IPS-18a (cell line): ENCODE measurements at regions not wholly inside any gene's neighbourhood (a gene's known extent, or its start where the extent isn't known, plus 50 kb on each side); places are given as distances from the start of the nearest gene placed in this dataset.

Experiments
- H3K27ac ChIP-seq: one replicate; pipeline ENCODE4 v1.5.1; 2013; ENCODE audit warnings: low read length
- H3K27me3 ChIP-seq: one replicate; pipeline ENCODE4 v1.6.1; 2013; ENCODE audit warnings: mild to moderate bottlenecking, low read length; ENCODE audit not compliant: control insufficient read depth, insufficient read depth
- H3K36me3 ChIP-seq: one replicate; pipeline ENCODE4 v1.6.1; 2013; ENCODE audit warnings: low read depth, low read length; ENCODE audit not compliant: control insufficient read depth
- H3K4me1 ChIP-seq: one replicate; pipeline ENCODE4 v1.6.1; 2013; ENCODE audit warnings: low read depth, low read length; ENCODE audit not compliant: control insufficient read depth
- H3K4me3 ChIP-seq: one replicate; pipeline ENCODE4 v1.5.1; 2013; ENCODE audit warnings: low read length
- H3K9ac ChIP-seq: one replicate; pipeline ENCODE4 v1.6.1; 2013; ENCODE audit warnings: mild to moderate bottlenecking, low read length, moderate library complexity
- H3K9me3 ChIP-seq: one replicate; pipeline ENCODE4 v1.6.1; 2013; ENCODE audit warnings: low read depth, low read length; ENCODE audit not compliant: control insufficient read depth

DNA sequence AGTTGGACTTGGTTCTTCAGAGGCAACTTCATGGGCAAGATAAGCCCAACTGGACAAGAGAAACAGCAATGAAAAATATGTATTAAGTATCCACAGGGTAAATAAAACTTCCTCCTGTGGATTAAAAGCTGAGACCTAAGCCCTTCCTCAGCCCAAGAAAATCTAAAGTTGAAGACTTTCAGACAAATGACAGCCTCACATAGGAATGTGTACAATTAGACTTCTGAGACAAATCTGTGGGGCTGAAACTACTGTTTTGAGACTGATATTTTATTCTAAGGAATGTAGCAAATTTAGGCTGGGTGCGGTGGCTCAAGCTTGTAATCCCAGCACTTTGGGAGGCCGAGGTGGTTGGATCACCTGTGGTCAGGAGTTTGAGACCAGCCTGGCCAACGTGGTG, 74.2 kb upstream of the IL12A start:
- Histone ChIP-seq H3K4me3 (no peak overlapping the region), H3K27ac (no peak overlapping the region), H3K9ac (no peak overlapping the region)

DNA sequence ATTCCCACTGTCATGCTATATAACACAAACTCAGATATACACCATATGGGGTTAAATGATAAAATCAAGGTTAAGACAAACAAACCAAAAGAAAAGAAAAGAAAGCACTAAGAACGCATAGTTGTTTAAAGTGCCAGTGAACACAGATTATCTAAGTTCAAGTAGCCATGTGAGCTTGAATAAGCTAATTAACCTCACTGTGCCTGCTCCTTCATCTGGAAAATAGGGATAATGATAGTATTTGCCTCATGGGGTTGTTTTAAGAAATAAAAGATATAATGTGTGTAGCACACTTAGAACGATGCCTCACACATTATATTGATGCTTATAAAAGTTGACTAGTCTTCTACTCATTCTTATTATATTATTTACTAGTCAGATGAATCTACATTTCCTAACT, 72.6 kb upstream of the IL12A start:
- Histone ChIP-seq H3K4me1 (no peaks in the 10 kb centered on the region), H3K27me3 (no peaks in the 10 kb centered on the region), H3K36me3 (no peaks in the 10 kb centered on the region), H3K27ac (no peak overlapping the region), H3K9me3 (no peaks in the 10 kb centered on the region), H3K9ac (no peak overlapping the region), H3K4me3 (no peak overlapping the region)

More for the DNA sequence above, 74.2 kb upstream of the IL12A start:
- H3K4me1 ChIP-seq = no peaks in the 10 kb centered on the region
- no peaks in the 10 kb centered on the region for H3K9me3 ChIP-seq
- H3K27me3 ChIP-seq = no peaks in the 10 kb centered on the region
- H3K36me3 ChIP-seq = no peaks in the 10 kb centered on the region

DNA sequence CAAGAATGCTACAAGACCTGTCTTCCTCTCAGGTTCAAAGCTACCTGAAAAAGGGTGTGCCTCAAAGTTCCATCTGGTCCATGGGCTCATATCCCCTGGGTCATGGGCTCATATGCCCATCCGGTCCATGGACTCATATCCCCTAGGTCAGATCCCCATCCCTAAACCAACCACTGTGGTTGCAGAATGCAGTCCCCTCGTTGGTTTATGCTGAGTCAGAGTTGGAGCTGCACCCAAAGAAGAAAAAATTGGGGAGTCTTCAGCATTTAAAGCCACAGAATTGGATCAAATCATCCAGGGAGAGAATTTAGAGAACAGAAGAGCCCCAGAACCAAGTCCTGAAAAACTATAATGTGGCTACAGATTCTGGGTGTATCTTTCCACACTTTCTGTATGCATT, 71.5 kb upstream of the IL12A start:
- no peaks in the 10 kb centered on the region for H3K9me3 ChIP-seq
- no peak overlapping the region for H3K4me3 ChIP-seq
- H3K27ac ChIP-seq = no peak overlapping the region
- H3K36me3 ChIP-seq = no peaks in the 10 kb centered on the region
- H3K9ac ChIP-seq = no peak overlapping the region
- H3K27me3 ChIP-seq = no peaks in the 10 kb centered on the region
- H3K4me1 ChIP-seq = no peaks in the 10 kb centered on the region

DNA sequence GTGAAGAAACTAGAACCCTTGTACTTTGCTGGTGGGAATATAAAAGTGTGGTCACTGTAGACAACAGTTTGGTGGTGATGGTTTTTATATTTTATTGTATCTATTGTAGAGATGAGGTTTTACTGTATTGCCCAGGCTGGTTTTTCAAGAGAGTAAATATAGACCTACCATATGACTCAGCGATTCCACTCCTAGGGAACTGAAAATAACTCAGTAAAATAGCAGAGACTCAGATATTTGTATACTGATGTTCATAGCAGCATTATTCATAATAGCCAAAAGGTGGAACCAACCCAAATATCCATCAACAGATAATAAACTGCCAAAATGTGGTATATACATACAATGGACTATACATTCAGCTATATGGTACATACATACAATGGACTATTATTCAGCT, 68.8 kb upstream of the IL12A start:
- Histone ChIP-seq H3K9ac (no peak overlapping the region), H3K36me3 (no peaks in the 10 kb centered on the region), H3K4me3 (no peak overlapping the region), H3K4me1 (no peaks in the 10 kb centered on the region), H3K27ac (no peak overlapping the region), H3K27me3 (no peaks in the 10 kb centered on the region), H3K9me3 (no peaks in the 10 kb centered on the region)

DNA sequence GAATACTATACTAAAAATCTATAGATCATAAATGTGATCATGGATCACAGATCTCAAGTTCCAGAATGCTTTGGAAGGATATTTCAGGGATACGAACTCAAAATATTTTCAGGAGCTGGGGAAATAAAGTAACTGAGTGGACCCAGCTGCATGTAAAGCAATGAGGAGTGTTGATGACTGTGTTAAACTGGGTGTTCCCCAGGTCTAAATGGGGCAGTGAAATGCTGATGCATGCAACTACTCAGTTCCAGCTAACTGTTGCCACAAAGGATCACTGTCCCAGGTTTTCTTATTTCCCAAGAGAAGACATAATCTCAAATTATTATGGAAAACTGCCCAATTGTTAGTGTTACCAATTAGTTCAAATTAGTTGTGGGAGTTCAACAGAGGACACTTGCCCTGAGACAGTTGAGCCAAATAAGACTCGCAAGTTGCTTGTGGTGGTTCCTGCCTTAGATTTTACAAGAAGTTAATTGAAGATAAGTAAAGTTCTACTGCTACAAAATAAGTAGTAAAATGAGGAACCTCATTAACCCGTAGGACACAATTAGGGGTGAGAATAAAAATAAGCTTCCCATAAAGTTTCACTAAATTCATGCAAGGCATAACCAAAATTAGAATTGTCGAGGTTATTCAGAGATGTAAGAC, 66.3 kb upstream of the IL12A start:
- Histone ChIP-seq H3K27ac (no peak overlapping the region), H3K36me3 (no peaks in the 10 kb centered on the region), H3K9me3 (no peaks in the 10 kb centered on the region), H3K4me3 (no peak overlapping the region), H3K9ac (no peak overlapping the region), H3K4me1 (no peaks in the 10 kb centered on the region), H3K27me3 (no peaks in the 10 kb centered on the region)

DNA sequence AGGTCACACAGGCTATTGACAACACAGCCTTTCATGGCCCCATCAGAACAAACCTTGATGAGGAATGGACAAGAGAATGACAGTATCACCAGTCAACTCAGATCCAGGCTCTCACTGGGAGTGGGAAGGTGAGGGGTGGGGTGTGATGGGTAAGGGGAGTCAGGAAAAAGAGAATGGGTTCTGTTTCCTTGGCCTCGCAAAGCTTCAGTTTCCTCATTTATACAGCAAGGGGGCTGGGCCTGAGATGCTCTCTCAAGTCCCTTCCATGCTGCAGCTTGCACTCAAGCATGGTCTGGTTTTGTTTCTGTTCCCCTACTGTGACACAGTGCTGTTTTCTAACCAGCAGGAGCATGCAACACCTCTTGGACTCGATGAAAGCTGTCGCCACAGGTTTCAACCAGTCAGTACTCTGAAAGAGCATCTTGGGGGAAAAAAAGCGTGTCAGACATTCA, 65.7 kb upstream of the IL12A start:
- Histone ChIP-seq H3K36me3 (no peaks in the 10 kb centered on the region), H3K4me1 (no peaks in the 10 kb centered on the region), H3K4me3 (no peak overlapping the region), H3K27ac (no peak overlapping the region), H3K27me3 (no peaks in the 10 kb centered on the region), H3K9me3 (no peaks in the 10 kb centered on the region), H3K9ac (no peak overlapping the region)

DNA sequence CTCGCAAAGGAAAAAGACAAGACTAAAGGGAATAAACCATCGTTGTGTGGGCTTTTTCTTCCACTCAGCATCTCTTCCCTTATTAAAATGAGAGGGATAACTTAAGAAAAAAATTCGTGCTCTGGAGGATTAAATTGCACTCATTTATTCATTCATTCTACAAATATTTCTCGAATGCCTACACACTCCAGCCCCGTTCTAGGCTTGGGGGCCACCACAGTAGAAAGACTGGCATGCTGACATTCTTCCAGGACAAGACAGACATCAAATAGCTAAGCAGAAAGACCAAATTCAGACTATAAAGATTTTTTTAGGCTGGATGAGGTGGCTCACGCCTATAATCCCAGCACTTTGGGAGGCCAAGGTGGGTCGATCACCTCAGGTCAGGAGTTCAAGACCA, 65.3 kb upstream of the IL12A start:
- no peak overlapping the region for H3K4me3 ChIP-seq

DNA sequence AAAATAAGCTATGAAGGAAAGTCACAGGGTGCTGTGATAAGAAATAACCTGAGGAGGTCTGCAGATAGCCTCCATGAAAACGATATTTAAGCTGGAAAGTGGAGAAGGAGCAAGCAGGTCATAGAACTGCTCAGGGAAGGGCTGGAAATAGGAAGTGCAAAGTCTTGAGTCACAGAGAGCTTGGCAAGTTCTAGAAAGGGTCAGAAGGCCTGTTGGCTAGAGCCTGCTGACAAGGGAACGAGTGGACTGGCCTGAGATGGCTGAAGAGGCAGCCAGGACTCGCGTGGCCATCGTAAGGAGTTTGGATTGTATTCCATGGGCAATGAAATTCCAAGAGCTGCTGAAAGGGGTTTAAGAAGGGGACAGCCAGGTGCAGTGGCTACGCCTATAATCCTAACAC, 64.7 kb upstream of the IL12A start:
- no peak overlapping the region for H3K27ac ChIP-seq
- H3K27me3 ChIP-seq = no peaks in the 10 kb centered on the region
- no peak overlapping the region for H3K4me3 ChIP-seq
- no peak overlapping the region for H3K9ac ChIP-seq
- H3K4me1 ChIP-seq = no peaks in the 10 kb centered on the region
- H3K9me3 ChIP-seq = no peaks in the 10 kb centered on the region
- no peaks in the 10 kb centered on the region for H3K36me3 ChIP-seq

More for the DNA sequence above, 65.3 kb upstream of the IL12A start:
- Histone ChIP-seq H3K4me1 (no peaks in the 10 kb centered on the region), H3K27me3 (no peaks in the 10 kb centered on the region), H3K9ac (no peak overlapping the region), H3K36me3 (no peaks in the 10 kb centered on the region), H3K9me3 (no peaks in the 10 kb centered on the region), H3K27ac (no peak overlapping the region)

DNA sequence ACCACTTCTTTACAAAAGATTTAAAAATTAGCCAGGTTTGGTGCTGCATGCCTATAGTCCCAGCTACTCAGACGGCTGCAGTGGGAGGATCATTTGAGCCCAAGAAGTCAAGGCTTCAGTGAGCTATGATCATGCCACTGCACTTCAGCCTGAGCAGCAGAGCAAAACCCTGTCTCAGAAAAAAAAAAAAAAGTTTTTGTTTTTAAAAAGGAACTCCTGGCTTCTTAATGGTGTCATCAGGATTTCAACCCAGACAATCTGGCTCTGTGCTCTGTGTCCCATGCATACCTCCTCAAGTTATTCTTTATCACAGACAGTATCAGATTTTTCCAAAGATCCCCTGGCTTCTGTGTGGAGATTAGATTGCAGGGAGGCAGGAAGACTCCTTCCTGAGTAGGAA, 64.2 kb upstream of the IL12A start:
- Histone ChIP-seq H3K36me3 (no peaks in the 10 kb centered on the region), H3K27ac (no peak overlapping the region), H3K9me3 (no peaks in the 10 kb centered on the region), H3K4me3 (no peak overlapping the region), H3K27me3 (no peaks in the 10 kb centered on the region), H3K4me1 (no peaks in the 10 kb centered on the region), H3K9ac (no peak overlapping the region)

DNA sequence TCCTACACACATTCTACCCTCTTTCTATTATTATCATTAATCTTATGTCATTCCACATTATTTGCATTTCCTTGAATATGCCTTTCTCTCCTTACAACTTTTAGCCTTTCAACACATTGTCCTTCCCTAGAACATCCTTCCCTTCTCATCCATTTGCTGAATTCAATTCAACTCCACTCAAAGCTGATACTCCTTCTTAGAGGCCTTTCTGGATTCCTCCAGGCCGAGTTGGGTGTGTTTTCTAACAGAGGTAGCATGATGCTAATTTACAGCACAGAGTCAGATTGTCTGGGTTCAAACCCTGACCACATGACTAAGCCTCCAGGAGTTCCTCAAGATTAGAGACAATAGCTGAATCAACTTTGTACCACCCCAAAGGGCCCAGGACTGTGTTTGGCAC, 63.4 kb upstream of the IL12A start:
- H3K4me3 ChIP-seq = no peak overlapping the region
- H3K4me1 ChIP-seq = no peaks in the 10 kb centered on the region
- no peaks in the 10 kb centered on the region for H3K36me3 ChIP-seq
- H3K9ac ChIP-seq = no peak overlapping the region
- no peaks in the 10 kb centered on the region for H3K9me3 ChIP-seq
- no peaks in the 10 kb centered on the region for H3K27me3 ChIP-seq
- no peak overlapping the region for H3K27ac ChIP-seq

DNA sequence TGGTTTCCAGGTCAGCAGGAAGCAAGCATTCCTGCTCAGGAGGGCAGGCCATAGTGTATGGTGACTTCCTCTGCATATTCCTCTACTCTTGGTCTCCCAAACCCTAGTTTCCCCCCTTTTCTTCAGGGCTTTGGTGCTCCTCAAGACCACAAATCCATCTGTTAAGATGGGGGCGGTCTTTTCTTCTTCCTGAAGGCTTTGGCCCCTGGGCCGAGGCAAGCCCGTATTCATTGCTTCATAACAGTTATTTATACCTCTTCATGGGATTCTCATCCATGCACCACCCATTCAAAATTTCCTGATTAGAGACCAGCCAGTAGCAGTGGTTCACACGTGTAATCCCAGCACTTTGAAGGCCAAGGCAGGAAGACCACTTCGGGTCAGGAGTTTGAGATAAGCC, 62.1 kb upstream of the IL12A start:
- Histone ChIP-seq H3K27me3 (no peaks in the 10 kb centered on the region), H3K36me3 (no peaks in the 10 kb centered on the region), H3K27ac (no peak overlapping the region), H3K9me3 (no peaks in the 10 kb centered on the region), H3K4me1 (no peaks in the 10 kb centered on the region), H3K9ac (no peak overlapping the region), H3K4me3 (no peak overlapping the region)

DNA sequence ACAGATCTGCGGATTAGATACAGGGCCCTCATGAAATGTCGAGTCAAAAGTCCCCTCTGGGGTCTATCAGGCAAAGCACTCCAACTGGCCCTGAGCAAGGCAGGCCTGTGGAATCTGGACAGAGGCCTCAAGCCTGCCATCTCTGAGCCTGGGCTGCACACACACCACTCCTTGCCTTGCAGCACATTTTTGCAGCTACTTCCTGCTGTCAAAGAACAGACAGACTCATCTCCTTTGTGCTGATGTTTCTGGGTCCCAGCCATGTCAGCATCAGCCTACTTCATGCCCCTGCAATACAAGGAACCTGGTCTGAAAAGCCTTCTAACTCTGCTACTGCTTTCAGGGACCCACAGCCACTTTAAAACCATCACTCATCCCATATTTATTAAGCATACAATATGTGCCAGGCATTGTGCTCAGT, 60.6 kb upstream of the IL12A start:
- Histone ChIP-seq H3K4me3 (no peak overlapping the region), H3K36me3 (no peaks in the 10 kb centered on the region), H3K4me1 (no peaks in the 10 kb centered on the region), H3K9ac (no peak overlapping the region), H3K27me3 (no peaks in the 10 kb centered on the region), H3K27ac (no peak overlapping the region), H3K9me3 (no peaks in the 10 kb centered on the region)
